SK-N-SH treated with all-trans-retinoic acid at 6 μM for 48 hours (cell line): ENCODE measurements at regions not wholly inside any gene's neighbourhood (a gene's known extent, or its start where the extent isn't known, plus 50 kb on each side); places are given as distances from the start of the nearest gene placed in this dataset.

Experiments
- ATAC-seq: fragments of 200-7000 bp; cut with Tn5 transposase; 3 replicates; pipeline ENCODE4 v1.9.1; 2020; ENCODE audit warnings: mild to moderate bottlenecking, moderate library complexity
- ARNTL ChIP-seq: fragments of 450-650 bp; formaldehyde crosslinking; IDR thresholded peaks from 2 replicates; pipeline ENCODE4 v1.5.0; 2020; ENCODE audit warnings: low read depth, mild to moderate bottlenecking, moderate library complexity, borderline replicate concordance
- BACH2 ChIP-seq: fragments of 250-450 bp; sonication (Bioruptor Pico); IDR thresholded peaks from 2 replicates; pipeline ENCODE4 v1.9.0; 2021; ENCODE audit warnings: mild to moderate bottlenecking, borderline replicate concordance
- CREB5 ChIP-seq: fragments of 250-450 bp; sonication (Bioruptor Pico); IDR thresholded peaks from 2 replicates; pipeline ENCODE4 v1.5.1; 2020; ENCODE audit warnings: low read depth, mild to moderate bottlenecking, moderate library complexity
- CSDC2 ChIP-seq: fragments of 250-450 bp; sonication (Bioruptor Pico); IDR thresholded peaks from 2 replicates; pipeline ENCODE4 v1.5.0; 2020; ENCODE audit warnings: mild to moderate bottlenecking, moderate library complexity
- CSRNP3 ChIP-seq: fragments of 250-450 bp; sonication (Bioruptor Pico); IDR thresholded peaks from 2 replicates; pipeline ENCODE4 v1.5.1; 2021; ENCODE audit warnings: mild to moderate bottlenecking, moderate library complexity
- ESRRG ChIP-seq: fragments of 250-450 bp; sonication (Bioruptor Pico); IDR thresholded peaks from 2 replicates; pipeline ENCODE4 v1.6.1; 2021; ENCODE audit warnings: mild to moderate bottlenecking
- ISL1 ChIP-seq: fragments of 250-450 bp; sonication (Bioruptor Pico); IDR thresholded peaks from 2 replicates; pipeline ENCODE4 v2.1.2; 2022; ENCODE audit warnings: mild to moderate bottlenecking, moderate library complexity
- OSR1 ChIP-seq: fragments of 250-450 bp; sonication (Bioruptor Pico); IDR thresholded peaks from 2 replicates; pipeline ENCODE4 v1.8.0; 2022; ENCODE audit warnings: moderate library complexity, mild to moderate bottlenecking, inconsistent platforms
- PPARA ChIP-seq: fragments of 250-450 bp; sonication (Bioruptor Pico); IDR thresholded peaks from 2 replicates; pipeline ENCODE4 v1.5.0; 2020; ENCODE audit warnings: mild to moderate bottlenecking, borderline replicate concordance
- RARB ChIP-seq: fragments of 250-450 bp; sonication (Bioruptor Pico); IDR thresholded peaks from 2 replicates; pipeline ENCODE4 v1.8.0; 2021; ENCODE audit warnings: mild to moderate bottlenecking, moderate library complexity
- SNAI2 ChIP-seq: fragments of 250-450 bp; sonication (Bioruptor Pico); IDR thresholded peaks from 2 replicates; pipeline ENCODE4 v1.5.0; 2020; ENCODE audit warnings: mild to moderate bottlenecking, moderate library complexity
- TCF4 ChIP-seq: fragments of 250-450 bp; sonication (Bioruptor Pico); IDR thresholded peaks from 2 replicates; pipeline ENCODE4 v1.8.0; 2021; ENCODE audit warnings: mild to moderate bottlenecking, moderate library complexity, borderline replicate concordance
- TOX ChIP-seq: fragments of 250-450 bp; sonication (Bioruptor Pico); IDR thresholded peaks from 2 replicates; pipeline ENCODE4 v1.8.0; 2021; ENCODE audit warnings: mild to moderate bottlenecking, moderate library complexity, borderline replicate concordance
- TSHZ2 ChIP-seq: fragments of 250-450 bp; sonication (Bioruptor Pico); IDR thresholded peaks from 2 replicates; pipeline ENCODE4 v1.5.0; 2020; ENCODE audit warnings: mild to moderate bottlenecking, moderate library complexity
- ZC3H10 ChIP-seq: fragments of 250-450 bp; sonication (Bioruptor Pico); IDR thresholded peaks from 2 replicates; pipeline ENCODE4 v1.5.1; 2021; ENCODE audit warnings: mild to moderate bottlenecking, moderate library complexity
- ZFP3 ChIP-seq: fragments of 250-450 bp; sonication (Bioruptor Pico); IDR thresholded peaks from 2 replicates; pipeline ENCODE4 v1.5.0; 2020; ENCODE audit warnings: mild to moderate bottlenecking, moderate library complexity
- ZNF565 ChIP-seq: fragments of 450-650 bp; formaldehyde crosslinking; conservative IDR thresholded peaks from 2 replicates; pipeline ENCODE4 v1.5.0; 2020; ENCODE audit warnings: low read depth, mild to moderate bottlenecking, moderate library complexity
- ZNF70 ChIP-seq: fragments of 450-650 bp; formaldehyde crosslinking; IDR thresholded peaks from 2 replicates; pipeline ENCODE4 v1.5.0; 2020; ENCODE audit warnings: mild to moderate bottlenecking, moderate library complexity
- ZNF8 ChIP-seq: fragments of 450-650 bp; formaldehyde crosslinking; IDR thresholded peaks from 2 replicates; pipeline ENCODE4 v1.5.0; 2020; ENCODE audit warnings: mild to moderate bottlenecking, moderate library complexity
- TF ChIP-seq, protein P1 (sequence below): fragments of 250-450 bp; sonication (Bioruptor Pico); IDR thresholded peaks from 2 replicates; pipeline ENCODE4 v1.8.0; 2021; ENCODE audit warnings: low read depth, mild to moderate bottlenecking, moderate library complexity, borderline replicate concordance
- TF ChIP-seq, protein P2 (sequence below): fragments of 250-450 bp; sonication (Bioruptor Pico); IDR thresholded peaks from 2 replicates; pipeline ENCODE4 v1.8.0; 2020; ENCODE audit warnings: mild to moderate bottlenecking, moderate library complexity, borderline replicate concordance

DNA sequence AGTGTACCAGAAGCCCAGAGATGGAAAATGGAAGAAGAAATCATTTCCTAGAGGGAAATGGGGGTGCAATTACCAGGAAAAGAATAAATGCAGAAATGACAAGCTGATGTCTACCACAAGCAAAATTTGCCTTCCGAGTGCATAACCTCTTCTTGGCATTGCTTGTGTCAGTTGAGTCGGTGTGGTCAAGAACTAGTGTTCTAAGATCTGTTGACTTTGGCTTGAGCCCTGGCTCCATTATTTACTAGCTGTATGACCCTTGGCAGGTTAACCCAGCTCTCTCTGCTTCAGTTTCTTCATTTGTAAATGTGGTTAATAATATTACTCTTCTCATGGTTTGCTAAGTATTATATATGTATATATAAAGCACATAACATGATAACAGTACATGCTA, 273.0 kb upstream of the IRX5 start (continued):
- TF ChIP-seq TOX (CRISPR knock-in tag) (no peak), CSRNP3 (CRISPR knock-in tag) (no peak)
- TF ChIP-seq, protein P1, sequence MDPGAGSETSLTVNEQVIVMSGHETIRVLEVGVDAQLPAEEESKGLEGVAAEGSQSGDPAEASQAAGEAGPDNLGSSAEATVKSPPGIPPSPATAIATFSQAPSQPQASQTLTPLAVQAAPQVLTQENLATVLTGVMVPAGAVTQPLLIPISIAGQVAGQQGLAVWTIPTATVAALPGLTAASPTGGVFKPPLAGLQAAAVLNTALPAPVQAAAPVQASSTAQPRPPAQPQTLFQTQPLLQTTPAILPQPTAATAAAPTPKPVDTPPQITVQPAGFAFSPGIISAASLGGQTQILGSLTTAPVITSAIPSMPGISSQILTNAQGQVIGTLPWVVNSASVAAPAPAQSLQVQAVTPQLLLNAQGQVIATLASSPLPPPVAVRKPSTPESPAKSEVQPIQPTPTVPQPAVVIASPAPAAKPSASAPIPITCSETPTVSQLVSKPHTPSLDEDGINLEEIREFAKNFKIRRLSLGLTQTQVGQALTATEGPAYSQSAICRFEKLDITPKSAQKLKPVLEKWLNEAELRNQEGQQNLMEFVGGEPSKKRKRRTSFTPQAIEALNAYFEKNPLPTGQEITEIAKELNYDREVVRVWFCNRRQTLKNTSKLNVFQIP (CRISPR knock-in tag): no peak
- TF ChIP-seq, protein P2, sequence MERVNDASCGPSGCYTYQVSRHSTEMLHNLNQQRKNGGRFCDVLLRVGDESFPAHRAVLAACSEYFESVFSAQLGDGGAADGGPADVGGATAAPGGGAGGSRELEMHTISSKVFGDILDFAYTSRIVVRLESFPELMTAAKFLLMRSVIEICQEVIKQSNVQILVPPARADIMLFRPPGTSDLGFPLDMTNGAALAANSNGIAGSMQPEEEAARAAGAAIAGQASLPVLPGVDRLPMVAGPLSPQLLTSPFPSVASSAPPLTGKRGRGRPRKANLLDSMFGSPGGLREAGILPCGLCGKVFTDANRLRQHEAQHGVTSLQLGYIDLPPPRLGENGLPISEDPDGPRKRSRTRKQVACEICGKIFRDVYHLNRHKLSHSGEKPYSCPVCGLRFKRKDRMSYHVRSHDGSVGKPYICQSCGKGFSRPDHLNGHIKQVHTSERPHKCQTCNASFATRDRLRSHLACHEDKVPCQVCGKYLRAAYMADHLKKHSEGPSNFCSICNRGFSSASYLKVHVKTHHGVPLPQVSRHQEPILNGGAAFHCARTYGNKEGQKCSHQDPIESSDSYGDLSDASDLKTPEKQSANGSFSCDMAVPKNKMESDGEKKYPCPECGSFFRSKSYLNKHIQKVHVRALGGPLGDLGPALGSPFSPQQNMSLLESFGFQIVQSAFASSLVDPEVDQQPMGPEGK (CRISPR knock-in tag): no peak

DNA sequence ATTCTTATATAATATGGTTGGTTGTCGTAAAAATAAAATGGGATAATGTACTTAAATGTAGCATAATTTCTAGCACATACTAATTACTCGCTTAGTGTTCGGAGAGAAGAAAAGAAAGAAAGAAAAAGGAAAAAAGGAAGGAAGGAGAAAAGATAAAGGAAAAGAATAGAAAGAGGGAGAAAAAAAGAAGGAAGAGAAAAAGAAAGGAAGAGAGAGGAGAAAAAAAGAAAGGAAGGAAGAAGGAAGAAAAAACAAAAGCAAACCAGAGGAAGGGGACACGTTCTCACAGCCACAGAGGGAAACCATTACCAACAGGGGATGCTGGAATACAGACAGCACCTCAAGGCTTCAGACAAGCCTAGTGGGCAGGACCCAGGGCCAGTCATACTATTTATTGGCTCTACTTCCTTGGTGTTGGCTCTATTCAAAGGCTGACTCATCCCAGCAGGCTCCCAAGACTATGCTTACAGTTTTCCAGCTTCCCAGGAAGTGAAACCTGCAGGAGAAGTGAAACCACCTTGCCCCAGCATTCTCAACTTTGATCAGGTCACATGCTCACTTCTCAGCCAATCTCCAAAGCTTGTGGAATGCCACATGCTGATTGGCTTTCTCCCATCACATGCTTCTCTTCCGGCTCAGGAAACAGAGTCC, 273.5 kb upstream of the IRX5 start:
- TF ChIP-seq CREB5 (CRISPR knock-in tag) (no peak), TCF4 (CRISPR knock-in tag) (no peak), ZC3H10 (CRISPR knock-in tag) (no peak), RARB (CRISPR knock-in tag) (no peak), ISL1 (no peak), ZFP3 (CRISPR knock-in tag) (no peak), PPARA (CRISPR knock-in tag) (no peak), ZNF565 (CRISPR knock-in tag) (no peak), OSR1 (no peak), BACH2 (CRISPR knock-in tag) (no peak), ZNF70 (CRISPR knock-in tag) (no peak), ARNTL (no peak), TOX (CRISPR knock-in tag) (no peak), TSHZ2 (CRISPR knock-in tag) (no peak), ESRRG (CRISPR knock-in tag) (no peak), ZNF8 (CRISPR knock-in tag) (no peak), SNAI2 (CRISPR knock-in tag) (no peak), CSDC2 (CRISPR knock-in tag) (no peak)
- TF ChIP-seq, protein P2 (CRISPR knock-in tag): no peak
- TF ChIP-seq, protein P1 (CRISPR knock-in tag): no peak
- TF ChIP-seq, all 23 proteins: peak for 0
- ATAC-seq: no peak
